DND-41 (cell line): ENCODE measurements at regions not wholly inside any gene's neighbourhood (a gene's known extent, or its start where the extent isn't known, plus 50 kb on each side); places are given as distances from the start of the nearest gene placed in this dataset.

Experiments used
- EZH2 ChIP-seq: IDR thresholded peaks from 3 replicates; pipeline ENCODE4 v1.6.1; 2012; ENCODE audit warnings: borderline replicate concordance, low read depth, mild to moderate bottlenecking, moderate library complexity, low read length, inconsistent platforms; ENCODE audit not compliant: severe bottlenecking
- TF ChIP-seq, protein P1 (sequence below): IDR thresholded peaks from 2 replicates; pipeline ENCODE4 v1.5.1; 2012; ENCODE audit warnings: borderline replicate concordance, low read length, moderate library complexity, mild to moderate bottlenecking; ENCODE audit not compliant: poor library complexity, severe bottlenecking; ENCODE audit errors: extremely low read depth

DNA sequence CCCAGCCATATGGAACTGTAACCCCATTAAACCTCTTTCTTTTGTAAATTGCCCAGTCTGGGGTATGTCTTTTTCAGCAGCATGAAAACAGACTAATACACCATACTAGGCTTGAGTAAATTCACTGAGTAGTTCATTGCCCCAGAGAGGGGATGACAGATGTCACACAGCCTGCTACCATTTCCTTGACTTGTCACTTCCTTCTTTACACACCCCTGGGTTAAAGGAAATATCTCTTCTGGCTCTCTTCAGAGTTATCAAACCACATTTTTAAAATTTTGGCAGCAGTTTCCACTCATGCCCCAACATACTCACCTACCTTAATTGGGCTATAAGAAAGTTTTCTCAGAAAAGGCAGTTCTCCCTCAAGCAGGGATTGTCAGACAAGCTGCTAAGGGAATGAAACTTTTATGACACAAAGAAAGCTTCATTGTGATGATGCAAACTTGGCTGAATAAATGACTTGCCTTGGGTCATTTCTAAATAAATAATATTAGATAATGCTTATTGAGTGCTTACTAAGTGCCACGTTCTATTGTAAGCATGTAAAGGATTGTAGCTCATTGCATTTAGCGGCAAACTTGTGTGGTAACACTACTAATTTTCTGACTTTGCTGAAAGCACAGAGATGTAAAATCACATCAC lies 68.0 kb upstream of the RBMS3 start:
- TF ChIP-seq EZH2 = no peak
- TF ChIP-seq, protein P1, sequence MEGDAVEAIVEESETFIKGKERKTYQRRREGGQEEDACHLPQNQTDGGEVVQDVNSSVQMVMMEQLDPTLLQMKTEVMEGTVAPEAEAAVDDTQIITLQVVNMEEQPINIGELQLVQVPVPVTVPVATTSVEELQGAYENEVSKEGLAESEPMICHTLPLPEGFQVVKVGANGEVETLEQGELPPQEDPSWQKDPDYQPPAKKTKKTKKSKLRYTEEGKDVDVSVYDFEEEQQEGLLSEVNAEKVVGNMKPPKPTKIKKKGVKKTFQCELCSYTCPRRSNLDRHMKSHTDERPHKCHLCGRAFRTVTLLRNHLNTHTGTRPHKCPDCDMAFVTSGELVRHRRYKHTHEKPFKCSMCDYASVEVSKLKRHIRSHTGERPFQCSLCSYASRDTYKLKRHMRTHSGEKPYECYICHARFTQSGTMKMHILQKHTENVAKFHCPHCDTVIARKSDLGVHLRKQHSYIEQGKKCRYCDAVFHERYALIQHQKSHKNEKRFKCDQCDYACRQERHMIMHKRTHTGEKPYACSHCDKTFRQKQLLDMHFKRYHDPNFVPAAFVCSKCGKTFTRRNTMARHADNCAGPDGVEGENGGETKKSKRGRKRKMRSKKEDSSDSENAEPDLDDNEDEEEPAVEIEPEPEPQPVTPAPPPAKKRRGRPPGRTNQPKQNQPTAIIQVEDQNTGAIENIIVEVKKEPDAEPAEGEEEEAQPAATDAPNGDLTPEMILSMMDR = no peak
